GM20000 (cell line): ENCODE measurements at regions not wholly inside any gene's neighbourhood (a gene's known extent, or its start where the extent isn't known, plus 50 kb on each side); places are given as distances from the start of the nearest gene placed in this dataset.

ENCODE experiments used
- DNase-seq: peaks from one replicate; pipeline ENCODE4 v3.0.0; 2012; ENCODE audit warnings: low spot score
- CTCF ChIP-seq: IDR thresholded peaks from 2 replicates; pipeline ENCODE4 v1.5.1; 2012; ENCODE audit warnings: mild to moderate bottlenecking, control low read depth; ENCODE audit errors: extremely low read depth, missing control alignments

- TF ChIP-seq CTCF, result no peak
These were observed 1599.2 kb upstream of the TENM4 start for GRCh38 chr11:81039916-81040524.

GRCh38 chr11:81036168-81036870 lies 1595.5 kb upstream of the TENM4 start:
- TF ChIP-seq CTCF, result no peak
- DNase-seq, result no peak

More at GRCh38 chr11:81039916-81040524, 1599.2 kb upstream of the TENM4 start:
- no peak for DNase-seq

- no peak for TF ChIP-seq CTCF
- no peak for DNase-seq
These were observed 1593.1 kb upstream of the TENM4 start for GRCh38 chr11:81033779-81034540.

- no peak for DNase-seq
- TF ChIP-seq CTCF, result no peak
These were observed 1592.1 kb upstream of the TENM4 start for GRCh38 chr11:81032906-81033305.

GRCh38 chr11:81030186-81030585 lies 1589.4 kb upstream of the TENM4 start:
- DNase-seq, result no peak
- TF ChIP-seq CTCF, result no peak

- DNase-seq, result no peak
- TF ChIP-seq CTCF, result no peak
These were observed 1585.2 kb upstream of the TENM4 start for GRCh38 chr11:81026032-81026431.

GRCh38 chr11:81022057-81022456 lies 1581.2 kb upstream of the TENM4 start:
- DNase-seq, result no peak
- no peak for TF ChIP-seq CTCF
